NT2/D1 (cell line): ENCODE measurements at regions not wholly inside any gene's neighbourhood (a gene's known extent, or its start where the extent isn't known, plus 50 kb on each side); places are given as distances from the start of the nearest gene placed in this dataset.

Experiments used
- DNase-seq: peaks from one replicate; pipeline ENCODE4 v3.0.0-alpha.2; 2011; ENCODE audit warnings: low read depth, low spot score
- H3K27me3 ChIP-seq: 2 replicates; pipeline ENCODE4 v1.6.0; 2011; ENCODE audit warnings: mild to moderate bottlenecking; ENCODE audit not compliant: insufficient read length, insufficient read depth
- H3K36me3 ChIP-seq: 2 replicates; pipeline ENCODE4 v1.6.1; 2011; ENCODE audit warnings: mild to moderate bottlenecking, low read length, mixed read lengths; ENCODE audit not compliant: insufficient read depth, insufficient read length
- H3K4me1 ChIP-seq: 2 replicates; pipeline ENCODE4 v1.5.1; 2011; ENCODE audit not compliant: insufficient read depth, insufficient read length
- H3K4me3 ChIP-seq: 2 replicates; pipeline ENCODE4 v1.5.1; 2011; ENCODE audit warnings: low read depth; ENCODE audit not compliant: insufficient read length
- H3K9ac ChIP-seq: 2 replicates; pipeline ENCODE4 v1.6.0; 2011; ENCODE audit warnings: low read depth; ENCODE audit not compliant: insufficient read length
- H3K9me3 ChIP-seq: 2 replicates; pipeline ENCODE4 v1.5.1; 2011; ENCODE audit warnings: mild to moderate bottlenecking, low read length; ENCODE audit not compliant: insufficient read depth
- SUZ12 ChIP-seq: IDR thresholded peaks from 2 replicates; pipeline ENCODE4 v1.6.1; 2011; ENCODE audit not compliant: insufficient read length, insufficient read depth; ENCODE audit errors: extremely low read depth
- YY1 ChIP-seq: IDR thresholded peaks from 2 replicates; pipeline ENCODE4 v1.6.1; 2011; ENCODE audit not compliant: insufficient read length, insufficient read depth
- ZNF274 ChIP-seq: IDR thresholded peaks from 2 replicates; pipeline ENCODE4 v1.6.1; 2011; ENCODE audit warnings: mild to moderate bottlenecking, low read depth, low read length

- no peak for DNase-seq
- H3K36me3 ChIP-seq: no peaks in the 10 kb centered on the region
- no peak overlapping the region for H3K9ac ChIP-seq
- peaks cover 23% of the 10 kb centered on the region; the same call in 1 of the 2 replicates for H3K9me3 ChIP-seq
- H3K4me1 ChIP-seq: no peaks in the 10 kb centered on the region
- no peak for TF ChIP-seq SUZ12
- TF ChIP-seq ZNF274: no peak
- TF ChIP-seq YY1: no peak
- H3K27me3 ChIP-seq: no peaks in the 10 kb centered on the region
- no peak overlapping the region for H3K4me3 ChIP-seq
Measured at GRCh38 chr6:119921491-119922010, 572.0 kb upstream of the MAN1A1 start.

DNA sequence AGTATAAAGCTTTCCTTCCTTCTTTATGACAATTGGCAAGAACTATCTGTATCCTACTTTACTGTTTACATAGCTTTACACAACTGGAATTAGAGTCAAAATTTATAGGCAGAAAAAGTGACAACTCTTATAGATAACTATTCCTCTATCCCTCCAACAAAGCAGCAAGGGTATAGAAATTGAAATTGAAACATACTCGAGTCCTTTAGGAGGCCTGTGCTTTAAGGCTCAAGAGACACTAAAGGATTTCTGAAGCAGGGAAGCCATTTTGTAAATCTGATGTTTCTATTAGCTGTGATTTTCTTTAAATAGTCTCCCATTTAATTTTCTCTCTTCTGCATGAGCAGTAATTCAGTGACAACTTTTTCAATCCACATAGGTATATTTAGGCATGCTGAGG, 567.6 kb upstream of the MAN1A1 start:
- Histone ChIP-seq H3K9ac (no peak overlapping the region), H3K9me3 (peaks cover 8% of the 10 kb centered on the region; the same call in 1 of the 2 replicates), H3K4me3 (no peak overlapping the region), H3K4me1 (no peaks in the 10 kb centered on the region), H3K36me3 (no peaks in the 10 kb centered on the region), H3K27me3 (no peaks in the 10 kb centered on the region)
- DNase-seq: no peak
- TF ChIP-seq YY1 (no peak), ZNF274 (no peak)

DNA sequence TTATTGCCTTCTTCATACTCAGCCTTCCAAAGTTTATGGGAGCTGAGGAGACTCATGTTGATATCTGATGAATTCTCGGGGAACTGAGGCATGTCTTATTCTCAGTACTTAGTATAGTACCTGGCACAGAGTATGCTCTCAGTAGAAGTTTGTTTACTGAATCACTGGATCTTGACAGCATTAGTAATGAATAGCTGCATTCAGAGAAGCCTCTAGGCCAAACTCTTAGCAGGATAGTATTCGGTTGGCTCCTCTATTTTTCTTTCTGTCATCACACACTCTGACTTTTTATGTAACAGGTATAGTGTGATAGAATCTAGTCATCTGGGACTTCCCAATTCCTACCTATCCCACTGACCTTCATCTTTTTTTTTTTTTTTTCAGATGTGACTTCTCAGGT, 566.4 kb upstream of the MAN1A1 start:
- no peak for DNase-seq
- H3K27me3 ChIP-seq: no peaks in the 10 kb centered on the region
- H3K9ac ChIP-seq: no peak overlapping the region
- H3K36me3 ChIP-seq: no peaks in the 10 kb centered on the region
- H3K4me3 ChIP-seq: no peak overlapping the region
- no peaks in the 10 kb centered on the region for H3K4me1 ChIP-seq
- H3K9me3 ChIP-seq: no peaks in the 10 kb centered on the region
- TF ChIP-seq YY1 (no peak), ZNF274 (no peak), SUZ12 (no peak)

DNA sequence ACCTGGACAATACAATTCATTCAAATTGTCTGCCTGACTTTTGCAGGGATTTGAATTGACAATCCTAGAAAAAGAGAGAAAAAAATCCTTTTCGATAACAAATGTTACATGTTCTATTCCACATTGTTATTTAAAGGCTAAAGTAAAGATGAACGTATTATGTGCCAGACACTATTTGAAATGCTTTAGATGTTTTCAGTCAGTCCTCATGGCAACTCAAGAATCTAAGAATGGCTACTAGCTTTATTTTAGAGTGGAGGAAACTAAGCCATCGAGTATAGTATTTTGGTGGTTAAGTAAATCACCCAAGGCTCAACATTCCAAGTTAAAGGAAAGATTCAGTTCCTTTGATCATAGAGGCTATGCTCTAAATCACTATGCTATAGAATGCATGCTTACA, 558.6 kb upstream of the MAN1A1 start:
- DNase-seq: no peak
- Histone ChIP-seq H3K4me1 (no peaks in the 10 kb centered on the region), H3K36me3 (no peaks in the 10 kb centered on the region), H3K9me3 (0 out of 2 replicates have a peak, but pooled peaks cover 4% of the 10 kb centered on the region), H3K9ac (no peak overlapping the region), H3K4me3 (no peak overlapping the region), H3K27me3 (no peaks in the 10 kb centered on the region)
- no peak for TF ChIP-seq ZNF274
- no peak for TF ChIP-seq YY1
- no peak for TF ChIP-seq SUZ12

- Histone ChIP-seq H3K9me3 (0 out of 2 replicates have a peak, but pooled peaks cover 4% of the 10 kb centered on the region), H3K9ac (no peak overlapping the region), H3K4me1 (no peaks in the 10 kb centered on the region), H3K27me3 (no peaks in the 10 kb centered on the region), H3K4me3 (no peak overlapping the region), H3K36me3 (no peaks in the 10 kb centered on the region)
- no peak for DNase-seq
- TF ChIP-seq SUZ12: no peak
- TF ChIP-seq YY1: no peak
- no peak for TF ChIP-seq ZNF274
Measured at GRCh38 chr6:119902681-119903080, 553.1 kb upstream of the MAN1A1 start.

DNA sequence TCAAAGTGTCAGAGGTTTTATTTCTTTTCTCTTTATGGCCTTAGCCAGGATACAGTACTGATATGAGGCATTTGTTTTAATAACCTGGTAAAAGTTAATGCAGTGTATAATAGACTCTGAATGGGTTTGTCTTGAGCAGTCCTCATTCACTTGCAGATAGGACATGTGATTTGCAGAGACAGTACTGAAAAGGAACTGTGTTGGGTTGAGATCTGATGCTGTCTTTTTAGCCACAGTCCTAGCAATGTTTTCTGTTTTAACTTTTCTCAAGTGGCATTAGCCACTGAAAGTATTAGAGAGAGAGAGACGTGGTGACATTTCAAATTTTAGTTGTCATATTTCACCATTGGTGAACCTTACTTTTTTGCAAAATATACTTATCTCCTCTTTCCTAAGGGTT, 547.2 kb upstream of the MAN1A1 start:
- Histone ChIP-seq H3K36me3 (no peaks in the 10 kb centered on the region), H3K9ac (no peak overlapping the region), H3K9me3 (no peaks in the 10 kb centered on the region), H3K4me3 (no peak overlapping the region), H3K4me1 (no peaks in the 10 kb centered on the region), H3K27me3 (no peaks in the 10 kb centered on the region)
- TF ChIP-seq YY1: no peak
- TF ChIP-seq ZNF274: no peak
- no peak for TF ChIP-seq SUZ12
- DNase-seq: no peak

DNA sequence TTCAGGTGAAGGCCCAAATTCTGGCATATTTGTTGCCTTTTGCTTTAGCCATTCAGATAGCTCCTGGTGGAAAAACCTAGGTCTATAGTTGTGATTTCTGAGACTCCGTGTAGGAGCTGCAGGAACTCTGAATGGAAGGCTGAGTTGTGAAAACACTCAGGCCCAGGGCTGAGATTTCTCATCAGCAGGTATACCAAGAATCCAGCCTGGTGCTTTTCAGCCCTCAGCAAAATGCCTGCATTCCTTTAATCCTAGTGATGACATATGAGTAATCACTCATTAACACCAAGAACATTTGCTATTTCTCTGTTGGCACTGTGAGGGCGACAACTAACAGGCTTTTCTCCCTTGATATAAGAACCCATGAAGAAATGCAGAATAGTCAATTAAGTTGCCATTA, 546.1 kb upstream of the MAN1A1 start:
- Histone ChIP-seq H3K36me3 (no peaks in the 10 kb centered on the region), H3K27me3 (no peaks in the 10 kb centered on the region), H3K4me3 (no peak overlapping the region), H3K9me3 (no peaks in the 10 kb centered on the region), H3K9ac (no peak overlapping the region), H3K4me1 (no peaks in the 10 kb centered on the region)
- no peak for DNase-seq
- TF ChIP-seq YY1: no peak
- no peak for TF ChIP-seq ZNF274
- no peak for TF ChIP-seq SUZ12

DNA sequence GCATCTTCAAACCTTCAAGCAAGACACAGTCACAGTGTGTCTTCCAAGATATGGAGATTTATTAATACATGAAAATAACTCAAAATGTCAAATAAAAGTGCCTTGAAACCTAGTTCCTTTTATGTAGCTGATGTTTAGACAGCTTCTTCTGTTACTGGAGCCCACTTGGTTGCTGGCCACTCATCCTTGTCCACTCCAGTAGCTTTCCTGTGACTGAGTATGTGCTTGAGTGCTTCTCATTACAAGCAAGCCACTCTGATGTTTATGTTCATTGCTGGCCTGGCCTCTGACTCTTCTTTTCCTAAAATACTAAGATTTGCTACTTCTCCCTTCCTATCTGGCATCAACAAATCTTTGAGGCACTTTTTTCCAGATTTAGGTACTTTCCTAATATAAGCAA, 545.2 kb upstream of the MAN1A1 start:
- TF ChIP-seq SUZ12 (no peak), YY1 (no peak), ZNF274 (no peak)
- H3K9me3 ChIP-seq: no peaks in the 10 kb centered on the region
- H3K27me3 ChIP-seq: no peaks in the 10 kb centered on the region
- H3K4me1 ChIP-seq: no peaks in the 10 kb centered on the region
- DNase-seq: no peak
- no peak overlapping the region for H3K9ac ChIP-seq
- no peak overlapping the region for H3K4me3 ChIP-seq
- no peaks in the 10 kb centered on the region for H3K36me3 ChIP-seq
